ENCODE measurements at regions not wholly inside any gene's neighbourhood (a gene's known extent, or its start where the extent isn't known, plus 50 kb on each side); places are given as distances from the start of the nearest gene placed in this dataset.
"Not testable (repeated sequence)": the region's sequence is repeated elsewhere in the genome, so short reads cannot be mapped to it uniquely, and the experiment has no call there.

DNA sequence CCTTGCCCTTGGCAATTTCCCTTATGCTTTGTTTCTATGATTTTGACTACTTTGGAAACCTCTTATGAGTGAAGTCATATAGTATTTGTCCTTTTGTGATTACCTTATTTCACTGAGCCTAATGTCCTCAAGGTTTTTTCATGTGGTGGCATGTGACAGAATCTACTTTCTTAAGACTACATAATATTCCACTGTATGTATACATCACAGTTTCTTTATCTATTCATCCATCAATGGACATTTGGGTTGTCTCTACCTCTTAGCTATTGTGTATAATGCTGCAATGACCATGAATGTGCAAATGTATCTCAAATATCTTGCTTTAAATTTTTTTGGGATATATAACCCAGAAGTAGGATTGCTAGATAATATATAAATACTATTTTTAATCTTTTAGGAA, 96.4 kb upstream of the ALDH1A1 start:
- no peak overlapping the region for H3K4me3 Mint-ChIP-seq
- no peaks in the 10 kb centered on the region for H3K36me3 Mint-ChIP-seq
- peaks cover 3 to 22% (median 7%) of the 10 kb centered on the region in 5 donors for H3K27me3 Mint-ChIP-seq
- H3K4me1 Mint-ChIP-seq: no peaks in the 10 kb centered on the region
- DNase-seq (no peak), ATAC-seq (no peak)
- POLR2A ChIA-PET: no interaction called here
- no peak overlapping the region for H3K27ac Mint-ChIP-seq
- no peaks in the 10 kb centered on the region for H3K9me3 Mint-ChIP-seq

DNA sequence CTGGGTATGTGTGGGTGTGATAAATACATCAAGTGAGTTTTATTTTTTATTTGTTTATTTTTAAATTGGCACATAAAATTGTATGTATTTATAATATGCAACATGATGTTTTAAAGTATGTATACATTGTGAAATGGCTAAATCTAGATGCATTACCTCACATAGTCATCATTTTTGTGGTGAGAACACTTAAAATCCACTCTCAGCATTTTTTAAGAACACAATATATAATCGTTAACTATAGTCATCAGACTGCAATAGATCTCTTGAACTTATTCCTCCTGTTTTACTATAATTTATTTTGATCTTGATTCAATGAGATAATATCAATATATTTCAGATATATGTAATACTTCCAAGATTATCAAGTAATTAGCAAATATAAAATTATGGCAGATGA, 93.9 kb upstream of the ALDH1A1 start:
- H3K4me1 Mint-ChIP-seq: no peaks in the 10 kb centered on the region
- peaks cover 3 to 11% (median 8%) of the 10 kb centered on the region in 5 donors for H3K27me3 Mint-ChIP-seq
- H3K36me3 Mint-ChIP-seq: no peaks in the 10 kb centered on the region
- H3K9me3 Mint-ChIP-seq: no peaks in the 10 kb centered on the region
- POLR2A ChIA-PET: no interaction called here
- DNase-seq (no peak), ATAC-seq (no peak)
- no peak overlapping the region for H3K27ac Mint-ChIP-seq
- H3K4me3 Mint-ChIP-seq: no peak overlapping the region

DNA sequence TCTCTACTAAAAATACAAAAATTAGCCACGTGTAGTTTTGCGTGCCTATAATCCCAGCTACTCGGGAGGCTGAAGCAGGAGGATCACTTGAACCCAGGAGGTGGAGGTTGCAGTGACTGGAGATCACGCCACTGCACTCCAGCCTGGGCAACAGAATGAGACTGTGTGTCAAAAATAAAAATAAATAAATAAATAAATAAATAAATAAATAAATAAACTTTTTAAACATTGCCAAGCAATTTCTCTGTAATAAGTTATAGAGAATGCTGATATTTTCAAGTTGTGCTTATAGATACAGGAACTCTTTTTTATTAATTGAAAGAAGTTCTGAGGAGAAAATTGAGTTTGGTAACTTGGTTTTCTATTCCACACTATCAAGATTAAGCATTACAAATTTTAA, 91.9 kb upstream of the ALDH1A1 start:
- ATAC-seq, DNase-seq, POLR2A ChIA-PET, H3K4me1 Mint-ChIP-seq, H3K36me3 Mint-ChIP-seq, H3K27ac Mint-ChIP-seq, H3K9me3 Mint-ChIP-seq, H3K4me3 Mint-ChIP-seq: not testable (repeated sequence)
- H3K27me3 Mint-ChIP-seq: peaks cover 3 to 11% (median 8%) of the 10 kb centered on the region in 5 donors

DNA sequence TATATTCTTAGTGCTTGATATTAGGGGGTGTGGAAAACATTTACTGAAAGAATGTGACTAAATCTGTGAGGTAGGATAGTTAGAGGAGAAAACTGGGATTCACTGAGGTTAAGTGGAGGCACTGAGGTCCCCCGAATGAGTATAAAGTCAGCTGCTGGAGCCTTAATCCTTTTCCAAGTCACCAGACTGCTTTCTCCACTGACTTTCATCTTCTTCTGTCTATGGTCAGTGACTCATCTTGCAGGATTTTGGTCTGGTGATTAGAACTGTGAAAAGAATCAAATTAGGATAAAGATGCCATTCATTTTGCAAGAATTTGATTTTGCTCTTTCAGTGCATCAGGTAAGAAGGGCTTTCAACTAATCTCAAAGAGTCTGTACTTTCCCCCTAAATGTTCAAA, 89.3 kb upstream of the ALDH1A1 start:
- DNase-seq (no peak), ATAC-seq (no peak)
- Mint-ChIP-seq H3K4me1 (no peaks in the 10 kb centered on the region), H3K27me3 (peaks cover 8 to 24% (median 11%) of the 10 kb centered on the region in 5 donors), H3K4me3 (no peak overlapping the region), H3K36me3 (no peaks in the 10 kb centered on the region), H3K27ac (no peak overlapping the region), H3K9me3 (no peaks in the 10 kb centered on the region)
- POLR2A ChIA-PET: no interaction called here

DNA sequence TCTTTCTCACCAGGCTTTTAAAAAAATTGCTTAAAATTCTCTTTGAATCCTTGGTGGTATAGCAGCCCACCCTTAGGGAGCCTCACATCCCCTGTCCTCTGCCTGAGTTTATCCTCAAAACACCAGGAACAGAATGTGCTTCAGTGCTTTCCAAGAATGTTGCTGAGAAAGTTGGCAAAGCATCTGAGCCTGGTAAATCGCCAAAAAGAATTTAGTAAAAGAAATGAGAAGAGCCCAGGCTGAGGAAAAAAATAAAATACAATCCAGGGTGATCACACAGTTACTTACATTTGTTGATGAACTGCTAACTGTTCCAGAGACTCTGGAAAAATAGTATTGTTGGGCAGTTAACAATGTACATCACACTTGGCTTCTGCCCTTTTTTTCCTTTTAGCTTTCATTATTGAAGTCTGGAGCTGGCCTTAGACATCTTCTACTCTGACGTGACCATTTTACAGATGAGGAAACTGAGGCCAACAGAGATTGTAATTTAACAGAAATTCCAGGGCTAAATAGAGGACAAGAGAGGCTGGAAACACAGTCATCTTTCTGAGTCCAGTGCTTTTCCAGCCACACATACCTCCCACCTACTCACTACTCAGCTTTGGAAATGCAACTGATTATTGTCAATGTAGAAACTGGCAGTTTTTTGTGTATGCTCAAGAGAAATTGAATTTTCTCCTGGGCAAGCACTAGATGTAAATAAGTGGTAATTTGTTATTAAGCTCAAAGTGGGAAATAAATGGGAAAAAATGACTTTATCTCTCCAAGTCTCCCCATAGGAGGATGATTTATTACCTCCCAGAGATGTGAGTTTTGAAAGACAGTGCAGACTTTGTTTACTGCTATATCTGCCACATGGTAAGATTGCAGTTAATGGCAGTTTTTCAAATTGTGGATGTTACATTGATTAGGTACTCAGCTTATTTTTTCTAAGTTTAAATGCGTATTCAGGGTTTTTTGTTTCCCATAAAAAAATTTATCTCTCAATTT, 86.7 kb upstream of the ALDH1A1 start:
- Mint-ChIP-seq H3K27ac (no peak overlapping the region), H3K27me3 (peaks cover 6 to 19% (median 11%) of the 10 kb centered on the region in 5 donors), H3K9me3 (no peaks in the 10 kb centered on the region), H3K4me3 (no peak overlapping the region), H3K4me1 (no peaks in the 10 kb centered on the region), H3K36me3 (no peaks in the 10 kb centered on the region)
- ATAC-seq (no peak), DNase-seq (no peak)
- POLR2A ChIA-PET: no interaction called here

DNA sequence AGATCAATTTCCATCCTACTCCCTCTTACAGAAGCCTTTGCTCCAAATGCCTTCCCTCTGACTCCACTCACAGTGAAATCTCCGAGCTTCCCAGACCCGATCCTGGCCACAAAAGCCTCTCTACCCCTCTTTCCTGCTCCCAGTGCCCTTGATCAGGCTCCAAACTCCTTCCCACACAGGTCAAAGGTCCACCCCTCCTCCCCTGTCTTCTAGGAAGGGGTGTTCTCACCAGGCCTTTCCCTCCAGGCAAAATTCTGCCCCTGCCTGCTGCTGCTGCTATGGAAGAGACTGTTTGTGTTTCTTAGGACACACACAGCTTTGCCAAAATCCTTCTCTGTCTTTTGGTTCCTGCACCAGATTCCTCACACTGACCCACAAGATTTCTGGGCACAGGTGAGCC, 85.8 kb upstream of the ALDH1A1 start:
- Mint-ChIP-seq H3K36me3 (no peaks in the 10 kb centered on the region), H3K4me3 (no peak overlapping the region), H3K27ac (no peak overlapping the region), H3K4me1 (no peaks in the 10 kb centered on the region), H3K9me3 (no peaks in the 10 kb centered on the region), H3K27me3 (peaks cover 6 to 20% (median 12%) of the 10 kb centered on the region in 5 donors)
- ATAC-seq: no peak
- POLR2A ChIA-PET: no interaction called here
- no peak for DNase-seq

DNA sequence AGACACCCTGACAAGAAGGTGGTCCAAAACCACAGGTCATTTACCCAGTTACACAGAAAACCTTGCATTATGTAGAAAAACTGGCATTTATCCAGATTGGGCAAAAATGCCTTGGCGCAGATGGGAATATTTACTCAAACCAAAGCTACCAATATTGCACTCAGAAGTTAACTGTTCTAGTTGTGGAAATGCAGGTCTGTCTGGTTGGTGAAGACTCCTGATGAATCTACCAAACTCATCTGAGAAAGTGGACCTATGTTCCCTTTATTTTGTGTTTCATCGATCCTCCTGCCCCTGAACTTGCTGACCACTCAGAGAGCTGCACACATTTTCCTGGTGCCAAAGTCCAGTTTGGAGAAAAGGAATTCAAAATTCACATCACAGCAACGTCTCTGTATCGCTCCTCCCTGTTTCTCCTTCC, 85.2 kb upstream of the ALDH1A1 start:
- POLR2A ChIA-PET: no interaction called here
- H3K4me1 Mint-ChIP-seq: no peaks in the 10 kb centered on the region
- H3K36me3 Mint-ChIP-seq: no peaks in the 10 kb centered on the region
- H3K27me3 Mint-ChIP-seq: peaks cover 6 to 20% (median 12%) of the 10 kb centered on the region in 5 donors
- DNase-seq: no peak
- H3K4me3 Mint-ChIP-seq: no peak overlapping the region
- ATAC-seq: no peak
- no peaks in the 10 kb centered on the region for H3K9me3 Mint-ChIP-seq
- H3K27ac Mint-ChIP-seq: no peak overlapping the region

DNA sequence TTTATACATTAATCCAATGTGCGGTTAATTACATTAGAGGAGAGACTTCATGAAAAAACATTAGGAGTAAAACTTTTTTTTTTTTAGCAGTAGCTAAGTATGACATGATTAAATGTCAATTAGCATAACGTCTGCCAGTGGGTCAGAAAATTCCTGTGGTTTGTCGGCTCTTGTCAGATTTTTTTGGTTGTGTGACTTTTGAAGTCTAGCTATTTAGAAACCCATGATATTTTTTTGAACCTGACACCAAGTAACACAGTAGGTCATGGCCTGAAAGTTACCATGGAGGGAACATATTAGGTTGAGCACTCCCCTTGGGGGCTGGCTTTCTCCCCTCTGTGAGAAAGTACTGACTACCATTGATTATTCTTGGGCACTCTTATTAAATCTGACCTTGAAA, 84.8 kb upstream of the ALDH1A1 start:
- no peaks in the 10 kb centered on the region for H3K4me1 Mint-ChIP-seq
- no peak overlapping the region for H3K4me3 Mint-ChIP-seq
- no peaks in the 10 kb centered on the region for H3K36me3 Mint-ChIP-seq
- POLR2A ChIA-PET: no interaction called here
- H3K27ac Mint-ChIP-seq: no peak overlapping the region
- H3K9me3 Mint-ChIP-seq: no peaks in the 10 kb centered on the region
- DNase-seq: no peak
- peaks cover 4 to 20% (median 12%) of the 10 kb centered on the region in 5 donors for H3K27me3 Mint-ChIP-seq
- no peak for ATAC-seq

DNA sequence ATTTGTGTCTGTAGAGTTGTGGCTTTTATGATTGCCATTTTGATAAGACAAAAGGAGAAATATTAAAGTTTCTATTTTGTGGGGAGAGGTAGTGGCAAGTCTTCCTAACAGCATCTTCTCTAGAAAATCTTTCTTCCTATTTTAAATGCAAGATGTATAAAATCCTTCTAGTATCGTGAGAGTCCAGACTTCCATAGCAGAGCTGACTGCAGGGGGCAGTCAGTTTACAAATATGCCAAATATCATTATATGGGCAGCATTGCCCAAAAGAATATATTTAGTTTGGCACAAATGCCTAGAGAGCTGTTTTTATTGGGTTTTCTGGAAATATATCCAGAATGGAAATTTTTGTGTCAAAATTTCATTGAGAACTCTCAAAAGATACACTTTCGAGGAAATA, 82.1 kb upstream of the ALDH1A1 start:
- POLR2A ChIA-PET: no interaction called here
- no peaks in the 10 kb centered on the region for H3K9me3 Mint-ChIP-seq

DNA sequence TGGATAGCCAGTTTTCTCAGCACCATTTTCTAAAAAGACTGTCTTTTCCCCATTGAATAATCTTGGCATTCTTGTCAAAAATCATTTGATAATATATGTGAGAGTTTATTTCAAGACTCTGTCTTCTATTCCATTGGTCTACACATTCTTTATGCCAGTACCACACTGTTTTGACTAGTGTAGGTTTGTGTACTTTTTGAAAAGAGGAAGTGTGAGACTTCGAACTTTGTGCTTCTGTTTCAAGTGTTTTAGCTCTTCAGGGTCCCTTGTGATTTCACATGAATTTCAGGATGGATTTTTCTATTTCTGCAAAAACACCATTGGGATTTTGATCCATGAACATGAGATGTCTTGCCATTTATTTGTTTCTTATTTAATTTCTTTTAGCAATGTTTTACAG, 78.5 kb upstream of the ALDH1A1 start:
- Mint-ChIP-seq H3K36me3 (no peaks in the 10 kb centered on the region), H3K27ac (no peak overlapping the region), H3K4me1 (no peaks in the 10 kb centered on the region), H3K4me3 (no peak overlapping the region), H3K27me3 (peaks cover 0 to 9% (median 0%) of the 10 kb centered on the region in 5 donors), H3K9me3 (no peaks in the 10 kb centered on the region)
- DNase-seq (no peak), ATAC-seq (no peak)
- POLR2A ChIA-PET: no interaction called here

More for the DNA sequence above, 82.1 kb upstream of the ALDH1A1 start:
- DNase-seq: no peak
- no peak overlapping the region for H3K27ac Mint-ChIP-seq
- peaks cover 2 to 20% (median 12%) of the 10 kb centered on the region in 5 donors for H3K27me3 Mint-ChIP-seq
- H3K4me3 Mint-ChIP-seq: no peak overlapping the region
- no peak for ATAC-seq
- H3K36me3 Mint-ChIP-seq: no peaks in the 10 kb centered on the region
- H3K4me1 Mint-ChIP-seq: no peaks in the 10 kb centered on the region

DNA sequence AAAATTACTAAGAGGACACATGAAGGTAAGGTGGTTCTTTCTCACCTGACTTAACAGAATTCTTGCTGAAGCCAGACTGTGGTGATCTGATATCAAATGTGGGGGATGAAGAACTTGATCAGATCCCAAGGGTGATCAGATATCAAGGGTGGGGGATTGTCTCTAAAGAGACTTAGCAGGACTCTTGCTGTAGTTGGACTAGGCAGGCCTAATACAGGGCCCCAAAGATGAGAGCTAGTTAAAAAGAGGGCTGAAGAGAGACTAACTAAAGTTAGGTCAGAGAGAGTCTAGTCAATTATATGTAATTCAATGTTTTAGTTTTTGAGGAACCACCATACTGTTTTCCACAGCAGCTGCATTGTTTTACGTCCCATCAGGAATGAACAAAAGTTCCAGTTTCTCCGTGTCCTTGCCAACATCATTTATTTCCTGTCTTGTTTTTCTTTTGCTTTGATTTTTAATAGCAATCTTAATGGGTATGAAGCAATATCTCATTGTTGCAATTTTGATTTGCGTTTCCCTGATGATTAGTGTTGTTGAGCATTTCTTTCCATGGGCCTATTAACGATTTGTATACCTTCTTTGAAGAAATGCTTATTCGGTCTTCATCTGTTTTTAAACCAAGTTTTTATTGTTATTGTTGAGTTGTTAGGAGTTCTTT, 77.6 kb upstream of the ALDH1A1 start:
- Mint-ChIP-seq H3K36me3 (no peaks in the 10 kb centered on the region), H3K9me3 (no peaks in the 10 kb centered on the region), H3K4me3 (no peak overlapping the region), H3K27me3 (peaks cover 0 to 6% (median 3%) of the 10 kb centered on the region in 5 donors), H3K4me1 (peaks cover 0 to 2% (median 0%) of the 10 kb centered on the region in 4 donors), H3K27ac (no peak overlapping the region)
- ATAC-seq (no peak), DNase-seq (no peak)
- POLR2A ChIA-PET: no interaction called here

DNA sequence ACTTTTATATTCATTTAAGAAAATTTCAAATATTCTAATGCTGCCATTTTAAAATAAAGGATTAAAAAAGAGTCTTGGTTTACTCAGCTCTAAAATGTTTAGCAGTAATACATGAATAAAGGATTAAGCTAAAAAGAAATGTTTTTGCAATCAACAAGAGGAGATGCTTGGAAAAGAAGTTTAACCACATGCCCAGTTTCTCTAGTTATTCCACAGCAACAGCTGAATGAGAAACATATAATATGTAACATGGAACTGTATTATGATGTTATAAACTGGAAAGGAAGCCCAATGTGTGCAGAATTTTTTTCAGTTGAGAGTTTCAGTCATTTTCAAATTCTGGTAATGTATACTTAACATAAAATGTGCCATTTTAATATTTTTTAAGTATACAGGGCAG, 76.5 kb upstream of the ALDH1A1 start:
- Mint-ChIP-seq H3K36me3 (no peaks in the 10 kb centered on the region), H3K4me1 (peaks cover 0 to 7% (median 0%) of the 10 kb centered on the region in 4 donors), H3K4me3 (no peak overlapping the region), H3K27ac (no peak overlapping the region), H3K27me3 (peaks cover 0 to 16% (median 1%) of the 10 kb centered on the region in 5 donors), H3K9me3 (no peaks in the 10 kb centered on the region)
- ATAC-seq: no peak
- no peak for DNase-seq
- POLR2A ChIA-PET: no interaction called here

DNA sequence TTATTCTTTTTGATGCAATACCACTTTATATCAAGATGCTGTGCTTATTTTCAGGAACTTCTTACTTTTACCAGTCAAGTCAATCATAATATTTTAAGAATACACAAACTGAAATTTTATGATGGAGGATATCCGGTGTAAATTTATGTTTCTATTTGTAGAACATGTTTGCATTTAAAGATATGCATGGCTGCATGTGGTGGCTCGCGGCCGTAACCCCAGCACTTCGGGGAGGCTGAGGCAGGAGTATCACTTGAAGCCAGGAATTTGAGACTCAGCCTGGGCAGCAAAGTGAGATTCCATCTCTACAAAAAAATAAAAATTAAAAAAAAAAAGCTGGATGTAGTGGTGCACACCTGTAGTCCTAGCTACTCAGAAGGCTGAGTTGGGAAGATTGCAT, 73.5 kb upstream of the ALDH1A1 start:
- Mint-ChIP-seq H3K36me3 (no peaks in the 10 kb centered on the region), H3K4me1 (peaks cover 2 to 16% (median 6%) of the 10 kb centered on the region in 4 donors)
- ATAC-seq: no peak

More for the DNA sequence above, 73.5 kb upstream of the ALDH1A1 start:
- POLR2A ChIA-PET: no interaction called here
- Mint-ChIP-seq H3K27me3 (peaks cover 3 to 32% (median 8%) of the 10 kb centered on the region in 5 donors), H3K9me3 (no peaks in the 10 kb centered on the region), H3K4me3 (peak overlapping the region in 1 of 10 donors; percentile 24), H3K27ac (no peak overlapping the region)
- no peak for DNase-seq

All from naive thymus-derived CD8-positive, alpha-beta T cell (primary cell).